SJSA1 (cell line): ENCODE measurements at regions not wholly inside any gene's neighbourhood (a gene's known extent, or its start where the extent isn't known, plus 50 kb on each side); places are given as distances from the start of the nearest gene placed in this dataset.
"Not testable (repeated sequence)": the region's sequence is repeated elsewhere in the genome, so short reads cannot be mapped to it uniquely, and the experiment has no call there.

Experiments used
- DNase-seq, 2 experiments: peaks; one replicate each; pipeline ENCODE4 v3.0.0-alpha.2; 2015 to 2020; ENCODE audit warnings: low spot score in 2 of 2, low read depth in 1 of 2
- H3K27ac ChIP-seq: fragments of 250-450 bp; sonication (Bioruptor Pico); 2 replicates; pipeline ENCODE4 v1.5.1; 2020; ENCODE audit warnings: mild to moderate bottlenecking, moderate library complexity
- H3K27me3 ChIP-seq: fragments of 250-450 bp; sonication (Bioruptor Pico); replicated peaks from 2 replicates; pipeline ENCODE4 v1.5.1; 2020; ENCODE audit warnings: mild to moderate bottlenecking, moderate library complexity
- H3K36me3 ChIP-seq: fragments of 250-450 bp; sonication (Bioruptor Pico); 2 replicates; pipeline ENCODE4 v1.5.1; 2020; ENCODE audit warnings: mild to moderate bottlenecking
- H3K4me1 ChIP-seq: fragments of 250-450 bp; sonication (Bioruptor Pico); replicated peaks from 2 replicates; pipeline ENCODE4 v1.6.1; 2021; ENCODE audit warnings: mild to moderate bottlenecking
- H3K4me3 ChIP-seq: fragments of 250-450 bp; sonication (Bioruptor Pico); 2 replicates; pipeline ENCODE4 v1.5.1; 2020; ENCODE audit warnings: mild to moderate bottlenecking
- H3K9me3 ChIP-seq: fragments of 250-450 bp; sonication (Bioruptor Pico); replicated peaks from 2 replicates; pipeline ENCODE4 v1.5.1; 2020; ENCODE audit warnings: mild to moderate bottlenecking

- H3K4me3 ChIP-seq: no peak overlapping the region
- H3K27ac ChIP-seq: peak overlapping the region; percentile 85
- H3K9me3 ChIP-seq: no peaks in the 10 kb centered on the region
- H3K36me3 ChIP-seq: no peaks in the 10 kb centered on the region
- DNase-seq: peak in 1 of 2 experiments; percentile 62
- H3K27me3 ChIP-seq: no peaks in the 10 kb centered on the region
- H3K4me1 ChIP-seq: peaks cover 35% of the 10 kb centered on the region
Observed at GRCh38 chr6:154931711-154932424, 63.2 kb upstream of the TIAM2 start.

DNA sequence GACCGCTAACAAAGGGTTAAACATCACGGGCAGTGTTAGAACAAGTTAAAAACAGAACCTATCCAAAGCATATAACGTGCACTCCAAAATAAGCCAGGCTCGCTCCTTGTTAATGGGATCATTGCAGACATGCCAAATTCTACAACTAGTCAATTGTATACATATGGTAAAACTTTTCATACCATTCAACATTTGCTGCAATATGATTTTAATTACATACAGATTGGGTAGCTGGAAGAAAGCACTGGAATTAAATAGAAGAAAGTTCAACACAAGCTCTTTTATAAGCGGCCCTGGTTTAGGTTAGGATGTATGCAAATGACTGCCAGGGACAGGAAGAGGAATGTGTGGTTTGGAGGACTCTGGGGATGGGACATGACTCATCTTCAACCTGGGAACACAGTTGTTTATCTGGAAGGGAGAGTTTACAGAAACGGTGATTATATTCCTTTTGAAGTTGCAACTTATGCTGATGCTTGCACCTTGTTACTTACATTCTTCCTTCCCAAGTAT is 62.5 kb upstream of the TIAM2 start:
- Histone ChIP-seq H3K9me3 (no peaks in the 10 kb centered on the region), H3K27me3 (no peaks in the 10 kb centered on the region), H3K4me3 (no peak overlapping the region), H3K36me3 (no peaks in the 10 kb centered on the region), H3K27ac (peak overlapping the region; percentile 85), H3K4me1 (peaks cover 42% of the 10 kb centered on the region)
- peak; percentile 77 to 90 for DNase-seq

- DNase-seq: peak in 1 of 2 experiments; percentile 78
- no peaks in the 10 kb centered on the region for H3K27me3 ChIP-seq
- H3K36me3 ChIP-seq: no peaks in the 10 kb centered on the region
- H3K4me1 ChIP-seq: peaks cover 44% of the 10 kb centered on the region
- no peak overlapping the region for H3K4me3 ChIP-seq
- peak overlapping the region; percentile 85 for H3K27ac ChIP-seq
- H3K9me3 ChIP-seq: no peaks in the 10 kb centered on the region
Observed at GRCh38 chr6:154933181-154933827, 61.8 kb upstream of the TIAM2 start.

DNA sequence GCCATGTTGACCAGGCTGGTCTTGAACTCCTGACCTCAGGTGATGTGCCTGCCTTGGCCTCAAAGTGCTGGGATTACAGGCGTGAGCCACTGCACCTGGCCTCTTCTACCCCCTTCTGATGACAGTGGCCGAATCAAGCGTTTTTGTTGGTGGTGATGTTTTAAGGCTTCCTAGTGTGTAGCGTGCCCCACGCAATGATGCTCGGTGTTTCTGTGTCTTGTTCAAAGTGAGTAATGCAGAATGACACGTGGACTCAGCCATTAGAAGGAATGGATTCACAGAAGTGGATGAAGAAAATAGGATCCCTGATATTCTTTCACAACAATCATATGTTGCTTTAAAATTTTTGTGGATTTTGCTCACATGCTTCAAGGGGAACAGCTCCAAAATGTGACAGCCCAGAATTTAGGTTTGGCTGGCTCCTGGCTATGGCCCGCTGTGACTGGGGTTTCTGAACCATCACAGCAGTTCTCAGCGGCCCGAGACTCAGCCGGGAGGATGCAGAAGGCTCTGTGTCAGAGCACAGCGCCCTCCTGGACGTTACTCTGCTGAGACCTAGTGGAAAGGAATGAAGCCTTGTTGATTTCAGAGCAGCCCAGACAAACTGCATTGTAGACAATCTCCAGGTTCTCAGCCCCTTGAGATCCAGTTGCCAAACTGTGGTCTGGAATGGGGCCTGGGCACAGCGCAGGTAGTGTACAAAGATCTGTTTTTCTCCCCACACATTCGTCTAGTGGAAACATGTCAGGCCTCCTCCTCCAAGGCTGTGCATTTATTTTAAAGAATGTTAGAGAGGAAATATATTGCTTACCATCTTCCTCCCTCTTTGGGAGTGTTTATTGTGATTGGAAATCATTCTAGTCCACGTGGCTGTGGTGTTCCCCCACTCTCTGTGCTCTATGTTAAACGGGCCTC is 57.6 kb upstream of the TIAM2 start:
- no peak overlapping the region for H3K4me3 ChIP-seq
- DNase-seq: peak in 1 of 2 experiments; percentile 68
- H3K36me3 ChIP-seq: 0 out of 2 replicates have a peak, but pooled peaks cover 2% of the 10 kb centered on the region
- H3K27ac ChIP-seq: peak overlapping the region; percentile 17; the same call in 1 of the 2 replicates
- H3K9me3 ChIP-seq: no peaks in the 10 kb centered on the region
- H3K4me1 ChIP-seq: peaks cover 30% of the 10 kb centered on the region
- no peaks in the 10 kb centered on the region for H3K27me3 ChIP-seq

DNA sequence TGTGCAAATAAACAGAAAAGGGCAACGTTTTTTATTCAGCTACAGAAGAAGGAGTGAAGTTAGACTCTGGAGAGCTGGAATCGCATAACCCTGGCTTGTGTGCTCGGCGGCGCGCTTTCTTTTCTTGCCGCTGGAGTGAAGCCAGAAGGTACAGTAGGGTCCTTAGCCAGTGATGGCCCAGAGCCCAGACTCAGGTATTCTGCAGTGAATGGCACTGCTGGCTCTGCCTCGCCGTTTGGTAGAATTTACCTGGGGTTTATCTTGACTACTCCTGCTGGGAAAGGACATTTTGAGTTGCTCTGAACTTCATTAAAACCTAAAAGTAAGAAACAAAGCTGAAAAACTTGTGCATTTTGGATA is 56.9 kb upstream of the TIAM2 start:
- H3K27ac ChIP-seq: peak overlapping the region; percentile 17; the same call in 1 of the 2 replicates
- no peaks in the 10 kb centered on the region for H3K9me3 ChIP-seq
- no peak overlapping the region for H3K4me3 ChIP-seq
- H3K27me3 ChIP-seq: no peaks in the 10 kb centered on the region
- peaks cover 24% of the 10 kb centered on the region for H3K4me1 ChIP-seq
- no peak for DNase-seq
- 0 out of 2 replicates have a peak, but pooled peaks cover 2% of the 10 kb centered on the region for H3K36me3 ChIP-seq

- H3K4me1 ChIP-seq: peaks cover 18% of the 10 kb centered on the region
- not testable (repeated sequence) for H3K27ac ChIP-seq, H3K27me3 ChIP-seq, H3K9me3 ChIP-seq, H3K4me3 ChIP-seq, DNase-seq, H3K36me3 ChIP-seq
Observed at GRCh38 chr6:154938727-154939285, 56.3 kb upstream of the TIAM2 start.

DNA sequence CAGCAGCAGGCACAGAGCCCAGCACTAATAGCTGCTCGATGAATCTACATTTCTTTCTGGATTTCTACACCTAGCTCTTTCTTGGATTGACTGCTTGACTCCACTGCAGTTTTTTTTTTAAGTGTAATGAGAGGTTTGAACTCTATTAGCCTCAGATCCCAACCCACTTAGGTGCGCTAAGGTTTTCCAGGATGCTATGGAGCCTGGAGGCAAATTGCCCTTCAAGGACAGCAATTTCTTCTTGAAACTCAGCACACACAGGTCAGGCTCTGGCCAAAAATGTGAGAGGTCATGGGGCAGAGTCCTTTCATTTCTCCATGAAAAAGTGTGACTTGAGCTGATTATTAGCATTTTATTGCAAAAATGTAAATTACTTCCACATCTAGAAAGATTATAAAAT is 52.3 kb upstream of the TIAM2 start:
- no peak overlapping the region for H3K4me3 ChIP-seq
- H3K27me3 ChIP-seq: no peaks in the 10 kb centered on the region
- DNase-seq: no peak
- H3K36me3 ChIP-seq: 0 out of 2 replicates have a peak, but pooled peaks cover 2% of the 10 kb centered on the region
- no peak overlapping the region for H3K27ac ChIP-seq
- peaks cover 8% of the 10 kb centered on the region for H3K4me1 ChIP-seq
- H3K9me3 ChIP-seq: no peaks in the 10 kb centered on the region

GRCh38 chr6:154945271-154945890 is 49.7 kb upstream of the TIAM2 start:
- Histone ChIP-seq H3K36me3 (no peaks in the 10 kb centered on the region), H3K4me3 (no peak overlapping the region), H3K4me1 (no peaks in the 10 kb centered on the region), H3K27ac (no peak overlapping the region), H3K27me3 (no peaks in the 10 kb centered on the region), H3K9me3 (no peaks in the 10 kb centered on the region)
- DNase-seq: no peak
